GM23338 (cell line): ENCODE measurements at regions not wholly inside any gene's neighbourhood (a gene's known extent, or its start where the extent isn't known, plus 50 kb on each side); places are given as distances from the start of the nearest gene placed in this dataset.
A peak's percentile ranks its signal among the peaks of the same experiment; 100 is the strongest.

ENCODE experiments used
- ATAC-seq: fragments of 200-7000 bp; cut with Tn5 transposase; 3 replicates; pipeline ENCODE4 v1.9.1; 2020
- DNase-seq: peaks from one replicate; pipeline ENCODE4 v3.0.0-alpha.2; 2015; ENCODE audit warnings: low spot score
- H2AFZ ChIP-seq: fragments of 200-600 bp; sonication (generic); 2 replicates; pipeline ENCODE4 v1.8.0; 2016; ENCODE audit warnings: antibody characterized with exemption, mild to moderate bottlenecking, moderate library complexity
- H3F3A ChIP-seq: fragments of 200-600 bp; sonication (generic); replicated peaks from 2 replicates; pipeline ENCODE4 v1.8.0; 2017; ENCODE audit warnings: antibody characterized with exemption, mixed run types, low read depth
- H3K27ac ChIP-seq: fragments of 200-600 bp; sonication (generic); 2 replicates; pipeline ENCODE4 v1.6.1; 2016; ENCODE audit warnings: low read depth
- H3K27me3 ChIP-seq: fragments of 200-600 bp; sonication (generic); 2 replicates; pipeline ENCODE4 v1.8.0; 2016; ENCODE audit warnings: mild to moderate bottlenecking, mixed run types, moderate library complexity; ENCODE audit not compliant: insufficient read depth
- H3K36me3 ChIP-seq: fragments of 200-600 bp; sonication (generic); 2 replicates; pipeline ENCODE4 v1.8.0; 2016; ENCODE audit warnings: mild to moderate bottlenecking; ENCODE audit not compliant: insufficient read depth
- H3K4me1 ChIP-seq: fragments of 200-600 bp; sonication (generic); 2 replicates; pipeline ENCODE4 v1.8.0; 2016; ENCODE audit warnings: mild to moderate bottlenecking, moderate library complexity; ENCODE audit not compliant: insufficient read depth
- H3K4me2 ChIP-seq: fragments of 200-600 bp; sonication (generic); 2 replicates; pipeline ENCODE4 v1.7.1; 2017; ENCODE audit warnings: mixed run types
- H3K4me3 ChIP-seq: fragments of 200-600 bp; sonication (generic); 2 replicates; pipeline ENCODE4 v1.6.1; 2016; ENCODE audit warnings: mixed run types
- H3K79me2 ChIP-seq: fragments of 200-600 bp; sonication (generic); replicated peaks from 2 replicates; pipeline ENCODE4 v1.8.0; 2017; ENCODE audit warnings: mild to moderate bottlenecking; ENCODE audit not compliant: insufficient read depth
- H3K9me2 ChIP-seq: fragments of 200-600 bp; sonication (generic); 2 replicates; pipeline ENCODE4 v1.8.0; 2017; ENCODE audit not compliant: insufficient read depth
- H4K20me1 ChIP-seq: fragments of 200-600 bp; sonication (generic); replicated peaks from 2 replicates; pipeline ENCODE4 v1.8.0; 2017; ENCODE audit warnings: mild to moderate bottlenecking; ENCODE audit not compliant: insufficient read depth
- H3K27ac Mint-ChIP-seq: 2 replicates; pipeline ENCODE4 v1.8.0; 2020; ENCODE audit warnings: inconsistent platforms, mild to moderate bottlenecking, moderate library complexity, mixed read lengths
- H3K27me3 Mint-ChIP-seq: 3 replicates; pipeline ENCODE4 v1.8.0; 2022; ENCODE audit warnings: low read depth, mild to moderate bottlenecking, moderate library complexity, mixed read lengths, inconsistent platforms; ENCODE audit not compliant: insufficient read depth, poor library complexity
- H3K36me3 Mint-ChIP-seq: 3 replicates; pipeline ENCODE4 v1.8.0; 2021; ENCODE audit warnings: low read depth, mild to moderate bottlenecking, inconsistent platforms, moderate library complexity, mixed read lengths
- H3K4me1 Mint-ChIP-seq: 3 replicates; pipeline ENCODE4 v1.8.0; 2020; ENCODE audit warnings: mild to moderate bottlenecking, inconsistent platforms, mixed read lengths
- H3K4me3 Mint-ChIP-seq: 3 replicates; pipeline ENCODE4 v1.8.0; 2021; ENCODE audit warnings: moderate library complexity, mild to moderate bottlenecking, inconsistent platforms, mixed read lengths
- H3K9me3 Mint-ChIP-seq: 3 replicates; pipeline ENCODE4 v1.8.0; 2020; ENCODE audit warnings: moderate library complexity, mild to moderate bottlenecking, inconsistent platforms, mixed read lengths
- EZH2 ChIP-seq: fragments of 200-600 bp; sonication (generic); IDR thresholded peaks from one replicate; pipeline ENCODE4 v1.8.0; 2017; ENCODE audit warnings: antibody characterized with exemption, mild to moderate bottlenecking, low read depth; ENCODE audit not compliant: unreplicated experiment
- JUNB ChIP-seq: IDR thresholded peaks from one replicate; pipeline ENCODE4 v1.6.1; 2016; ENCODE audit warnings: antibody characterized with exemption; ENCODE audit not compliant: unreplicated experiment
- NANOG ChIP-seq: IDR thresholded peaks from 2 replicates; pipeline ENCODE4 v1.6.1; 2016; ENCODE audit warnings: antibody characterized with exemption, borderline replicate concordance
- POLR2AphosphoS5 ChIP-seq: IDR thresholded peaks from 2 replicates; pipeline ENCODE4 v1.6.1; 2016; ENCODE audit warnings: antibody characterized with exemption, low read depth
- STAT1 ChIP-seq: IDR thresholded peaks from one replicate; pipeline ENCODE4 v1.6.1; 2016; ENCODE audit warnings: antibody characterized with exemption; ENCODE audit not compliant: unreplicated experiment
- ZNF114 ChIP-seq: fragments of 250-450 bp; sonication (Bioruptor Pico); IDR thresholded peaks from 2 replicates; pipeline ENCODE4 v1.5.0; 2020; ENCODE audit warnings: mild to moderate bottlenecking, moderate library complexity
- TF ChIP-seq, protein P1 (sequence below): IDR thresholded peaks from one replicate; pipeline ENCODE4 v1.6.1; 2018; ENCODE audit warnings: antibody characterized with exemption; ENCODE audit not compliant: unreplicated experiment
- TF ChIP-seq, protein P2 (sequence below), 2 experiments: fragments of 200-600 bp in 1 of 2; sonication (generic) in 1 of 2; conservative IDR thresholded peaks; 2 replicates each; pipeline versions ENCODE4 v1.5.1 to v1.6.1; 2016 to 2017; ENCODE audit warnings: antibody characterized with exemption in 2 of 2, low read depth in 2 of 2, mild to moderate bottlenecking in 2 of 2, moderate library complexity in 1 of 2
- TF ChIP-seq, protein P3 (sequence below): fragments of 250-450 bp; sonication (Bioruptor Pico); IDR thresholded peaks from 2 replicates; pipeline ENCODE4 v1.5.0; 2020; ENCODE audit warnings: mild to moderate bottlenecking, moderate library complexity

DNA sequence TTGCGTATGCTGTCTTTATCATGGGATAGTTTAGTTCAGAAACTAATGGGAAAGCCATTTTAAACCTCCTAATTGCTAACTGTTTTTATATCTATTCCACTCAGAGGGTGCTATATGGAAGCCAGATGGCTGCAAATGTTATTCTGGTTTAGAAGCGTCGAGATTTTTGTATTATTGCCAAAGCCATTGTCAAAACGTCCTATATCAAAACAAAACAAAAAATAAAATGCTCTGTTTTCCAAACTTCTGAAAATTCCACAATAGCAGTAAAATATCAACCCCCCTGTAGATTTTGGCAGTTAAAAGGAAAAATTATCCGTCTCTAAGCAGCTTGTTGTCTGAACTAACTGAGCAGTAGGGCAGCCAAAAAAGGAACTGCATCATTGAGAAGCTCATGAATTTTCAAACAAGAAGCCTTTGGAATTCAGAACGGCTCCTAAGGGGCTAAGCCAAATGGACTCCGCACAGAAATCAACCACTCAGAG is 195.4 kb upstream of the CWC22 start (continued):
- TF ChIP-seq, protein P1, sequence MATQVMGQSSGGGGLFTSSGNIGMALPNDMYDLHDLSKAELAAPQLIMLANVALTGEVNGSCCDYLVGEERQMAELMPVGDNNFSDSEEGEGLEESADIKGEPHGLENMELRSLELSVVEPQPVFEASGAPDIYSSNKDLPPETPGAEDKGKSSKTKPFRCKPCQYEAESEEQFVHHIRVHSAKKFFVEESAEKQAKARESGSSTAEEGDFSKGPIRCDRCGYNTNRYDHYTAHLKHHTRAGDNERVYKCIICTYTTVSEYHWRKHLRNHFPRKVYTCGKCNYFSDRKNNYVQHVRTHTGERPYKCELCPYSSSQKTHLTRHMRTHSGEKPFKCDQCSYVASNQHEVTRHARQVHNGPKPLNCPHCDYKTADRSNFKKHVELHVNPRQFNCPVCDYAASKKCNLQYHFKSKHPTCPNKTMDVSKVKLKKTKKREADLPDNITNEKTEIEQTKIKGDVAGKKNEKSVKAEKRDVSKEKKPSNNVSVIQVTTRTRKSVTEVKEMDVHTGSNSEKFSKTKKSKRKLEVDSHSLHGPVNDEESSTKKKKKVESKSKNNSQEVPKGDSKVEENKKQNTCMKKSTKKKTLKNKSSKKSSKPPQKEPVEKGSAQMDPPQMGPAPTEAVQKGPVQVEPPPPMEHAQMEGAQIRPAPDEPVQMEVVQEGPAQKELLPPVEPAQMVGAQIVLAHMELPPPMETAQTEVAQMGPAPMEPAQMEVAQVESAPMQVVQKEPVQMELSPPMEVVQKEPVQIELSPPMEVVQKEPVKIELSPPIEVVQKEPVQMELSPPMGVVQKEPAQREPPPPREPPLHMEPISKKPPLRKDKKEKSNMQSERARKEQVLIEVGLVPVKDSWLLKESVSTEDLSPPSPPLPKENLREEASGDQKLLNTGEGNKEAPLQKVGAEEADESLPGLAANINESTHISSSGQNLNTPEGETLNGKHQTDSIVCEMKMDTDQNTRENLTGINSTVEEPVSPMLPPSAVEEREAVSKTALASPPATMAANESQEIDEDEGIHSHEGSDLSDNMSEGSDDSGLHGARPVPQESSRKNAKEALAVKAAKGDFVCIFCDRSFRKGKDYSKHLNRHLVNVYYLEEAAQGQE: no peak
- TF ChIP-seq, protein P2, sequence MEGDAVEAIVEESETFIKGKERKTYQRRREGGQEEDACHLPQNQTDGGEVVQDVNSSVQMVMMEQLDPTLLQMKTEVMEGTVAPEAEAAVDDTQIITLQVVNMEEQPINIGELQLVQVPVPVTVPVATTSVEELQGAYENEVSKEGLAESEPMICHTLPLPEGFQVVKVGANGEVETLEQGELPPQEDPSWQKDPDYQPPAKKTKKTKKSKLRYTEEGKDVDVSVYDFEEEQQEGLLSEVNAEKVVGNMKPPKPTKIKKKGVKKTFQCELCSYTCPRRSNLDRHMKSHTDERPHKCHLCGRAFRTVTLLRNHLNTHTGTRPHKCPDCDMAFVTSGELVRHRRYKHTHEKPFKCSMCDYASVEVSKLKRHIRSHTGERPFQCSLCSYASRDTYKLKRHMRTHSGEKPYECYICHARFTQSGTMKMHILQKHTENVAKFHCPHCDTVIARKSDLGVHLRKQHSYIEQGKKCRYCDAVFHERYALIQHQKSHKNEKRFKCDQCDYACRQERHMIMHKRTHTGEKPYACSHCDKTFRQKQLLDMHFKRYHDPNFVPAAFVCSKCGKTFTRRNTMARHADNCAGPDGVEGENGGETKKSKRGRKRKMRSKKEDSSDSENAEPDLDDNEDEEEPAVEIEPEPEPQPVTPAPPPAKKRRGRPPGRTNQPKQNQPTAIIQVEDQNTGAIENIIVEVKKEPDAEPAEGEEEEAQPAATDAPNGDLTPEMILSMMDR (conservative IDR thresholded peaks at IDR 0.05; ENCODE audit: low read depth in 2 of 2): no peak
- TF ChIP-seq STAT1 (no peak), EZH2 (no peak), POLR2AphosphoS5 (no peak), JUNB (no peak)

DNA sequence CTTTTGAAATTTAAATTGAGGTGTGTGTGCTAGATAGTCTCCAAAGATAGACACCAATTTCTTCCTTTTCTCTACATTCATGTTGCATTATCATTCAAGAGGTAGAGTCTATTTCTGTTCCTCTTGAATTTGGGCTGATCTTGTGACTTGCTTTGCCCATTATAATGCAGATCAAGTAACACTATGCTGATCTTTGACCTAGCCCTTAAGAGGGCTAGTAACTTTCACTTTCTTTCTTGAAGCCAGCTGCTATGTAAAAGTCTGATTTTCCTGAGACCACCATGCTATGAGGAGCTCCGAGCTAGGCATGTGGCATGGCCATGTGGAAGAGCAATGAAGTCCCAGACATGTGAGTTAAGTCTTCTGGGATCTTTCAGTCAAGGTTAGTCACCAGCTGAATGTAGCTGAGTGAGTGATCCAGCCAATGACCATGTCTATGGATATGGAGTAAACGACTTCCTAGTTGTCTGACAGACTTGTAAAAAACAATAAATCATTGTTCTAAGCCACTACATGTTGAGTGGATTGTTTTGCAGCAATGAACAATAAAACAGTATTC is 189.4 kb upstream of the CWC22 start:
- H3K79me2 ChIP-seq: no peaks in the 10 kb centered on the region
- Mint-ChIP-seq H3K4me1 (peaks cover 17% of the 10 kb centered on the region), H3K27ac (peak overlapping the region; percentile 56; the same call in 1 of the 2 replicates), H3K36me3 (peaks cover 7% of the 10 kb centered on the region; the same call in 2 of the 3 replicates), H3K27me3 (no peaks in the 10 kb centered on the region), H3K4me3 (no peak overlapping the region; the same call in 2 of the 3 replicates), H3K9me3 (peaks cover 6% of the 10 kb centered on the region; the same call in 1 of the 3 replicates)
- peak overlapping the region; percentile 17; the same call in 1 of the 2 replicates for H3K4me2 ChIP-seq
- no peak overlapping the region for H3K27ac ChIP-seq
- H2AFZ ChIP-seq: no peak overlapping the region
- no peaks in the 10 kb centered on the region for H3F3A ChIP-seq
- H4K20me1 ChIP-seq: no peaks in the 10 kb centered on the region
- no peaks in the 10 kb centered on the region for H3K27me3 ChIP-seq
- H3K36me3 ChIP-seq: no peaks in the 10 kb centered on the region
- ATAC-seq (peak; percentile 67), DNase-seq (peak; percentile 63)
- TF ChIP-seq, protein P3, sequence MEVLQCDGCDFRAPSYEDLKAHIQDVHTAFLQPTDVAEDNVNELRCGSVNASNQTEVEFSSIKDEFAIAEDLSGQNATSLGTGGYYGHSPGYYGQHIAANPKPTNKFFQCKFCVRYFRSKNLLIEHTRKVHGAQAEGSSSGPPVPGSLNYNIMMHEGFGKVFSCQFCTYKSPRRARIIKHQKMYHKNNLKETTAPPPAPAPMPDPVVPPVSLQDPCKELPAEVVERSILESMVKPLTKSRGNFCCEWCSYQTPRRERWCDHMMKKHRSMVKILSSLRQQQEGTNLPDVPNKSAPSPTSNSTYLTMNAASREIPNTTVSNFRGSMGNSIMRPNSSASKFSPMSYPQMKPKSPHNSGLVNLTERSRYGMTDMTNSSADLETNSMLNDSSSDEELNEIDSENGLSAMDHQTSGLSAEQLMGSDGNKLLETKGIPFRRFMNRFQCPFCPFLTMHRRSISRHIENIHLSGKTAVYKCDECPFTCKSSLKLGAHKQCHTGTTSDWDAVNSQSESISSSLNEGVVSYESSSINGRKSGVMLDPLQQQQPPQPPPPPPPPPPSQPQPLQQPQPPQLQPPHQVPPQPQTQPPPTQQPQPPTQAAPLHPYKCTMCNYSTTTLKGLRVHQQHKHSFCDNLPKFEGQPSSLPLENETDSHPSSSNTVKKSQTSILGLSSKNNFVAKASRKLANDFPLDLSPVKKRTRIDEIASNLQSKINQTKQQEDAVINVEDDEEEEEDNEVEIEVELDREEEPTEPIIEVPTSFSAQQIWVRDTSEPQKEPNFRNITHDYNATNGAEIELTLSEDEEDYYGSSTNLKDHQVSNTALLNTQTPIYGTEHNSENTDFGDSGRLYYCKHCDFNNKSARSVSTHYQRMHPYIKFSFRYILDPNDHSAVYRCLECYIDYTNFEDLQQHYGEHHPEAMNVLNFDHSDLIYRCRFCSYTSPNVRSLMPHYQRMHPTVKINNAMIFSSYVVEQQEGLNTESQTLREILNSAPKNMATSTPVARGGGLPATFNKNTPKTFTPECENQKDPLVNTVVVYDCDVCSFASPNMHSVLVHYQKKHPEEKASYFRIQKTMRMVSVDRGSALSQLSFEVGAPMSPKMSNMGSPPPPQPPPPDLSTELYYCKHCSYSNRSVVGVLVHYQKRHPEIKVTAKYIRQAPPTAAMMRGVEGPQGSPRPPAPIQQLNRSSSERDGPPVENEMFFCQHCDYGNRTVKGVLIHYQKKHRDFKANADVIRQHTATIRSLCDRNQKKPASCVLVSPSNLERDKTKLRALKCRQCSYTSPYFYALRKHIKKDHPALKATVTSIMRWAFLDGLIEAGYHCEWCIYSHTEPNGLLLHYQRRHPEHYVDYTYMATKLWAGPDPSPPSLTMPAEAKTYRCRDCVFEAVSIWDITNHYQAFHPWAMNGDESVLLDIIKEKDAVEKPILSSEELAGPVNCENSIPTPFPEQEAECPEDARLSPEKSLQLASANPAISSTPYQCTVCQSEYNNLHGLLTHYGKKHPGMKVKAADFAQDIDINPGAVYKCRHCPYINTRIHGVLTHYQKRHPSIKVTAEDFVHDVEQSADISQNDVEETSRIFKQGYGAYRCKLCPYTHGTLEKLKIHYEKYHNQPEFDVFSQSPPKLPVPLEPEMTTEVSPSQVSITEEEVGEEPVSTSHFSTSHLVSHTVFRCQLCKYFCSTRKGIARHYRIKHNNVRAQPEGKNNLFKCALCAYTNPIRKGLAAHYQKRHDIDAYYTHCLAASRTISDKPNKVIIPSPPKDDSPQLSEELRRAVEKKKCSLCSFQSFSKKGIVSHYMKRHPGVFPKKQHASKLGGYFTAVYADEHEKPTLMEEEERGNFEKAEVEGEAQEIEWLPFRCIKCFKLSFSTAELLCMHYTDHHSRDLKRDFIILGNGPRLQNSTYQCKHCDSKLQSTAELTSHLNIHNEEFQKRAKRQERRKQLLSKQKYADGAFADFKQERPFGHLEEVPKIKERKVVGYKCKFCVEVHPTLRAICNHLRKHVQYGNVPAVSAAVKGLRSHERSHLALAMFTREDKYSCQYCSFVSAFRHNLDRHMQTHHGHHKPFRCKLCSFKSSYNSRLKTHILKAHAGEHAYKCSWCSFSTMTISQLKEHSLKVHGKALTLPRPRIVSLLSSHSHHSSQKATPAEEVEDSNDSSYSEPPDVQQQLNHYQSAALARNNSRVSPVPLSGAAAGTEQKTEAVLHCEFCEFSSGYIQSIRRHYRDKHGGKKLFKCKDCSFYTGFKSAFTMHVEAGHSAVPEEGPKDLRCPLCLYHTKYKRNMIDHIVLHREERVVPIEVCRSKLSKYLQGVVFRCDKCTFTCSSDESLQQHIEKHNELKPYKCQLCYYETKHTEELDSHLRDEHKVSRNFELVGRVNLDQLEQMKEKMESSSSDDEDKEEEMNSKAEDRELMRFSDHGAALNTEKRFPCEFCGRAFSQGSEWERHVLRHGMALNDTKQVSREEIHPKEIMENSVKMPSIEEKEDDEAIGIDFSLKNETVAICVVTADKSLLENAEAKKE (CRISPR knock-in tag): 0 out of 2 replicates have a peak, but pooled peaks have one; percentile 4
- TF ChIP-seq NANOG (peak; percentile 56), ZNF114 (no peak), POLR2AphosphoS5 (no peak)
- TF ChIP-seq, protein P1: no peak
- peaks cover 31% of the 10 kb centered on the region for H3K4me1 ChIP-seq
- no peak overlapping the region for H3K4me3 ChIP-seq
- no peaks in the 10 kb centered on the region for H3K9me2 ChIP-seq
